ENCODE measurements at regions not wholly inside any gene's neighbourhood (a gene's known extent, or its start where the extent isn't known, plus 50 kb on each side); places are given as distances from the start of the nearest gene placed in this dataset.

GRCh38 chr2:19461504-19462255 lies 103.3 kb upstream of the OSR1 start:
- Mint-ChIP-seq H3K9me3 (ENCODE audit: unreplicated experiment) (no peaks in the 10 kb centered on the region), H3K36me3 (ENCODE audit: low read depth, unreplicated experiment) (no peaks in the 10 kb centered on the region), H3K4me1 (ENCODE audit: unreplicated experiment) (peaks cover 2% of the 10 kb centered on the region), H3K27ac (ENCODE audit: unreplicated experiment) (no peak overlapping the region), H3K4me3 (ENCODE audit: unreplicated experiment) (no peak overlapping the region), H3K27me3 (ENCODE audit: unreplicated experiment) (peaks cover under 1% of the 10 kb centered on the region)
- TF ChIP-seq CTCF (IDR thresholded peaks at IDR 0.05; ENCODE audit: unreplicated experiment), result no peak
- no peak for DNase-seq (ENCODE audit: low spot score)

GRCh38 chr2:19460761-19461160 lies 102.3 kb upstream of the OSR1 start:
- H3K27me3 Mint-ChIP-seq (ENCODE audit: unreplicated experiment), result no peaks in the 10 kb centered on the region
- H3K4me1 Mint-ChIP-seq (ENCODE audit: unreplicated experiment), result peaks cover 2% of the 10 kb centered on the region
- DNase-seq (ENCODE audit: low spot score), result no peak
- no peak overlapping the region for H3K4me3 Mint-ChIP-seq (ENCODE audit: unreplicated experiment)
- no peak overlapping the region for H3K27ac Mint-ChIP-seq (ENCODE audit: unreplicated experiment)
- TF ChIP-seq CTCF (IDR thresholded peaks at IDR 0.05; ENCODE audit: unreplicated experiment), result no peak
- no peaks in the 10 kb centered on the region for H3K36me3 Mint-ChIP-seq (ENCODE audit: low read depth, unreplicated experiment)
- no peaks in the 10 kb centered on the region for H3K9me3 Mint-ChIP-seq (ENCODE audit: unreplicated experiment)

GRCh38 chr2:19458427-19459003 lies 100.1 kb upstream of the OSR1 start:
- DNase-seq (ENCODE audit: low spot score), result no peak
- no peaks in the 10 kb centered on the region for H3K36me3 Mint-ChIP-seq (ENCODE audit: low read depth, unreplicated experiment)
- H3K27me3 Mint-ChIP-seq (ENCODE audit: unreplicated experiment), result no peaks in the 10 kb centered on the region
- no peak for TF ChIP-seq CTCF (IDR thresholded peaks at IDR 0.05; ENCODE audit: unreplicated experiment)
- H3K9me3 Mint-ChIP-seq (ENCODE audit: unreplicated experiment), result no peaks in the 10 kb centered on the region
- peaks cover 2% of the 10 kb centered on the region for H3K4me1 Mint-ChIP-seq (ENCODE audit: unreplicated experiment)
- no peak overlapping the region for H3K27ac Mint-ChIP-seq (ENCODE audit: unreplicated experiment)
- no peak overlapping the region for H3K4me3 Mint-ChIP-seq (ENCODE audit: unreplicated experiment)

DNA sequence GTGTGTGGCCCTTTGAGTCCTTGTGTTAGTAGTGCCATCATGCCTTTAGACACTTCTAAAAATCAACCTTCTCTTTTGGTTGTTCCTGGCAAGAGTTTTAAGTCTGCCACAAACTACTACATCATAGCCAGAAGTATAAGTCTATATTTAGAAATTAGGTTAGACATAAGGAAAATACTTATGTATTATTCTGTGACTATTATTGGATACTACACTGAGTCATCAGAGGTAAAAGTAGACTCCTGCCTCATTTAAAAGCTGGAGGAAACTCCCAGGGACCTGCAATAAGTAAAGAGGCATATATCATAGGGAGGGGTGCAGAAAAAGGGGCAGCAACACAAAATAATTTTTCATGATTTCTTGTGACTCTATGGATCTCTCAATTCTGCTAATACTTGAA lies 99.4 kb upstream of the OSR1 start:
- Mint-ChIP-seq H3K36me3 (ENCODE audit: low read depth, unreplicated experiment) (no peaks in the 10 kb centered on the region), H3K9me3 (ENCODE audit: unreplicated experiment) (no peaks in the 10 kb centered on the region), H3K4me1 (ENCODE audit: unreplicated experiment) (peaks cover 2% of the 10 kb centered on the region), H3K27me3 (ENCODE audit: unreplicated experiment) (no peaks in the 10 kb centered on the region), H3K27ac (ENCODE audit: unreplicated experiment) (no peak overlapping the region), H3K4me3 (ENCODE audit: unreplicated experiment) (no peak overlapping the region)
- TF ChIP-seq CTCF (IDR thresholded peaks at IDR 0.05; ENCODE audit: unreplicated experiment), result no peak
- DNase-seq (ENCODE audit: low spot score), result no peak

DNA sequence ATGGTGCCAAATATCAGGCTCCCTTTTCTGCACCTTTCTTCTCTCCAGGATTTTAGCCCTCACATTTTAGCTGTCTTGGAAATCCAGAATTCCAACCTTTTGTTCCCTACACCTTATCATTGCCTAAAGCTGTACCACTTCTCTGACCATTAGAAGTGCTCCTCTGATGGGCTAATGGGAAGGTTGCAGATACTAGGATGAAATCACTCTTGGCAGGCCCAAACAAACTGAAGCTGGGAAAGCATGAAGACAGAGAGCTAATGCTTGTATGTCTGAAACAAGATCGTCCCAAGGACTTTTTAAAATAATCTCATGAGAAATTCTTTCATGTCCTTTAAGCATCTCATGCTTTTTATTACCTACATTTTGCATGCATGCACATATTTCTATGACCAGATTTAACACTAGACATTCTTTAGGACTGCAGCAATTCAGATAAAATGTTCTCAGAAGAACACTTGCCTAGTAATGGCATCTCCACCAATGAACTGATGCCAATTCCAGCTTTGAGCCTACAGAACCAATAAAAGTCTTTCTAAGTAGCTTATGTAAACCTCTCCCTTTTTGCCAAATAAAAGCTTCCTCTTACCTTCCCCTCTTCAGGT lies 98.4 kb upstream of the OSR1 start:
- Mint-ChIP-seq H3K27me3 (ENCODE audit: unreplicated experiment) (no peaks in the 10 kb centered on the region), H3K4me1 (ENCODE audit: unreplicated experiment) (peaks cover 2% of the 10 kb centered on the region), H3K36me3 (ENCODE audit: low read depth, unreplicated experiment) (no peaks in the 10 kb centered on the region), H3K27ac (ENCODE audit: unreplicated experiment) (no peak overlapping the region), H3K9me3 (ENCODE audit: unreplicated experiment) (no peaks in the 10 kb centered on the region), H3K4me3 (ENCODE audit: unreplicated experiment) (no peak overlapping the region)
- no peak for TF ChIP-seq CTCF (IDR thresholded peaks at IDR 0.05; ENCODE audit: unreplicated experiment)
- DNase-seq (ENCODE audit: low spot score), result no peak
